ENCODE measurements at regions not wholly inside any gene's neighbourhood (a gene's known extent, or its start where the extent isn't known, plus 50 kb on each side); places are given as distances from the start of the nearest gene placed in this dataset.

- no peak overlapping the region for H3K27ac ChIP-seq (replicated peaks)
- TF ChIP-seq, protein P1, sequence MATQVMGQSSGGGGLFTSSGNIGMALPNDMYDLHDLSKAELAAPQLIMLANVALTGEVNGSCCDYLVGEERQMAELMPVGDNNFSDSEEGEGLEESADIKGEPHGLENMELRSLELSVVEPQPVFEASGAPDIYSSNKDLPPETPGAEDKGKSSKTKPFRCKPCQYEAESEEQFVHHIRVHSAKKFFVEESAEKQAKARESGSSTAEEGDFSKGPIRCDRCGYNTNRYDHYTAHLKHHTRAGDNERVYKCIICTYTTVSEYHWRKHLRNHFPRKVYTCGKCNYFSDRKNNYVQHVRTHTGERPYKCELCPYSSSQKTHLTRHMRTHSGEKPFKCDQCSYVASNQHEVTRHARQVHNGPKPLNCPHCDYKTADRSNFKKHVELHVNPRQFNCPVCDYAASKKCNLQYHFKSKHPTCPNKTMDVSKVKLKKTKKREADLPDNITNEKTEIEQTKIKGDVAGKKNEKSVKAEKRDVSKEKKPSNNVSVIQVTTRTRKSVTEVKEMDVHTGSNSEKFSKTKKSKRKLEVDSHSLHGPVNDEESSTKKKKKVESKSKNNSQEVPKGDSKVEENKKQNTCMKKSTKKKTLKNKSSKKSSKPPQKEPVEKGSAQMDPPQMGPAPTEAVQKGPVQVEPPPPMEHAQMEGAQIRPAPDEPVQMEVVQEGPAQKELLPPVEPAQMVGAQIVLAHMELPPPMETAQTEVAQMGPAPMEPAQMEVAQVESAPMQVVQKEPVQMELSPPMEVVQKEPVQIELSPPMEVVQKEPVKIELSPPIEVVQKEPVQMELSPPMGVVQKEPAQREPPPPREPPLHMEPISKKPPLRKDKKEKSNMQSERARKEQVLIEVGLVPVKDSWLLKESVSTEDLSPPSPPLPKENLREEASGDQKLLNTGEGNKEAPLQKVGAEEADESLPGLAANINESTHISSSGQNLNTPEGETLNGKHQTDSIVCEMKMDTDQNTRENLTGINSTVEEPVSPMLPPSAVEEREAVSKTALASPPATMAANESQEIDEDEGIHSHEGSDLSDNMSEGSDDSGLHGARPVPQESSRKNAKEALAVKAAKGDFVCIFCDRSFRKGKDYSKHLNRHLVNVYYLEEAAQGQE (IDR thresholded peaks at IDR 0.05; ENCODE audit: insufficient replicate concordance, low read depth), result no peak
- TF ChIP-seq GABPA (IDR thresholded peaks at IDR 0.05; ENCODE audit: low read depth) (no peak), CTCF (IDR thresholded peaks at IDR 0.05; ENCODE audit: insufficient read depth, low read length) (no peak), POLR2AphosphoS5 (IDR thresholded peaks at IDR 0.05; ENCODE audit: low read depth) (no peak), SPI1 (IDR thresholded peaks at IDR 0.05; ENCODE audit: borderline replicate concordance, low read depth) (no peak)
- H3K27me3 ChIP-seq (ENCODE audit: insufficient read depth, poor library complexity, severe bottlenecking), result no peaks in the 10 kb centered on the region
- no peak overlapping the region for H3K4me3 ChIP-seq (replicated peaks; ENCODE audit: insufficient read depth, low read length)
- DNase-seq (ENCODE audit: low read depth in 1 of 2, low spot score in 1 of 2), result no peak
These were observed 177.4 kb downstream of the SCP2D1 start for GRCh38 chr20:18991012-18991411.

DNA sequence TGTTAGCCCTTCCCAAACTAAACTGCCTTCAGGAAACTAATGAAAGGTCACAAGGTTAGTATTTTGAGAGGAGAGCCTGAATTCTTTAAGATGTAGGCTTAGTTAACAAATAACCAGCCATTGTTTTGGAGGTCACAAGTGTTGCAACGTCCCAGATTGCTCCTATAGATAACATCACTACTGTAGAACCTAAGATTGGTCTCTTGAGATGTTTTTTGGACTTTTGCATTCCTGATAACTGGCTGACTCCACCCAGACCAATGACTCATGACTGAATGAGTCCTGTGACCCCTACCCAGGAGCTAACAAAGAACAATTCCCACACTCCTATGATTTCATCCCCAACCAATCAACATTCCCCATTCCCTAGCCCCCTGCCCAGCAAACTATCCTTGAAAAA, 178.8 kb downstream of the SCP2D1 start:
- DNase-seq (ENCODE audit: low read depth in 1 of 2, low spot score in 1 of 2), result no peak
- Histone ChIP-seq H3K4me3 (replicated peaks; ENCODE audit: insufficient read depth, low read length) (no peak overlapping the region), H3K27me3 (ENCODE audit: insufficient read depth, poor library complexity, severe bottlenecking) (no peaks in the 10 kb centered on the region), H3K27ac (replicated peaks) (no peak overlapping the region)
- TF ChIP-seq, protein P1 (IDR thresholded peaks at IDR 0.05; ENCODE audit: insufficient replicate concordance, low read depth), result no peak

DNA sequence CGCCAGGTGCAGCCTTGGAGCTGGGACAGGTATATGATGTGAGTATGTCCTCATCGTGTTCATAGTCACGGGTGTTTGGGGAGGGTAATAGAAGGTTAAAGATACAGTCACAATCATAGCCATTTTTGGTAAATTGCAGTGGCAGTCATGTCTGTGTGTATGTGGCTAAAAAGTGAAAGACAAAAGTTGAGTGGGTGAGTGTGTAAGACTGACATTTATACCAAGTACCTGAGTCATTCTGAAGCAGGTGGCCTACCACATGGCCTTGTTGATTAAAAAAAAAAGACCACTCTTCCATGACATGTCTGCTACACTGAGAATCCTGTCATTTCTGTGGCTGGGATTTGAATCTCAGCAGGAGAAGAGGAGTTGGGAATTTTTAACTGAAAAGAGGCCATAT, 181.9 kb downstream of the SCP2D1 start:
- H3K4me3 ChIP-seq (replicated peaks; ENCODE audit: insufficient read depth, low read length), result no peak overlapping the region
- TF ChIP-seq POLR2AphosphoS5 (IDR thresholded peaks at IDR 0.05; ENCODE audit: low read depth) (no peak), GABPA (IDR thresholded peaks at IDR 0.05; ENCODE audit: low read depth) (no peak), SPI1 (IDR thresholded peaks at IDR 0.05; ENCODE audit: borderline replicate concordance, low read depth) (no peak), CTCF (IDR thresholded peaks at IDR 0.05; ENCODE audit: insufficient read depth, low read length) (no peak)
- TF ChIP-seq, protein P1 (IDR thresholded peaks at IDR 0.05; ENCODE audit: insufficient replicate concordance, low read depth), result no peak
- no peak for DNase-seq (ENCODE audit: low read depth in 1 of 2, low spot score in 1 of 2)
- no peaks in the 10 kb centered on the region for H3K27me3 ChIP-seq (ENCODE audit: insufficient read depth, poor library complexity, severe bottlenecking)
- H3K27ac ChIP-seq (replicated peaks), result no peak overlapping the region

DNA sequence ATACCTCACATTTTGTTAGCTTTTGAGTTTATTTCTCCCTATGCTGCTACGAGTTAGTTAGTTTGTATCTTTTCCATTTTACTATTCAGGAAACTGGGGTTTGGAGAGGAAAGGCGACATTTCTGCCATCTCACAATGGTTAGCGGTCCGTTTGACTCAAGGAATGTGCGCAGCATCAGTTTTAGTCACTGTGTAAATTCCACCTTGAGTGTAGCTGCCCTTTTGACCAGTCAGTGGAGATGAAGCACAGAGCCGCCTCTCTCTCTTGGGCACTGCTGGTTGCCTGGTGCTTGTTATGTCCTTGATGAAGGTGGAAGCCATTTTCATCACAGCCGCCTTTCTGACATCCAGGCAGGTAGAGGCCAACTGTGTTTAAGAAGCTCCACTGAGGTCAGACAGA, 185.5 kb downstream of the SCP2D1 start:
- TF ChIP-seq, protein P1 (IDR thresholded peaks at IDR 0.05; ENCODE audit: insufficient replicate concordance, low read depth), result no peak
- TF ChIP-seq CTCF (IDR thresholded peaks at IDR 0.05; ENCODE audit: insufficient read depth, low read length), result no peak
- TF ChIP-seq GABPA (IDR thresholded peaks at IDR 0.05; ENCODE audit: low read depth), result no peak
- TF ChIP-seq POLR2AphosphoS5 (IDR thresholded peaks at IDR 0.05; ENCODE audit: low read depth), result no peak
- TF ChIP-seq SPI1 (IDR thresholded peaks at IDR 0.05; ENCODE audit: borderline replicate concordance, low read depth), result no peak
- H3K27me3 ChIP-seq (ENCODE audit: insufficient read depth, poor library complexity, severe bottlenecking), result no peaks in the 10 kb centered on the region
- no peak for DNase-seq (ENCODE audit: low read depth in 1 of 2, low spot score in 1 of 2)
- H3K27ac ChIP-seq (replicated peaks), result no peak overlapping the region
- H3K4me3 ChIP-seq (replicated peaks; ENCODE audit: insufficient read depth, low read length), result no peak overlapping the region

Measured in HL-60 (cell line).